IMR-90 (cell line): ENCODE measurements at regions not wholly inside any gene's neighbourhood (a gene's known extent, or its start where the extent isn't known, plus 50 kb on each side); places are given as distances from the start of the nearest gene placed in this dataset.

ENCODE experiments used
- ATAC-seq: fragments of 200-7000 bp; cut with Tn5 transposase; 2 replicates; pipeline ENCODE4 v1.9.1; 2020; ENCODE audit warnings: low read depth, mild to moderate bottlenecking, moderate library complexity
- BruUV-seq: library from RNA; stranded (reverse); fragments of 400-500 nt; replicated peaks from 2 replicates; lab custom pipeline; 2021; lab: Mats Ljungman, UMichigan
- CTCF ChIA-PET: fragments of 300-600 bp; formaldehyde crosslinking; extraction: SDS; loops from one replicate; lab custom pipeline; 2021; ENCODE audit warnings: antibody characterized with exemption; lab: Yijun Ruan, JAX
- POLR2A ChIA-PET: fragments of 300-600 bp; sonication (Branson Sonifier 250); formaldehyde crosslinking; loops from one replicate; lab custom pipeline; 2022; ENCODE audit warnings: antibody characterized with exemption; ENCODE audit not compliant: unreplicated experiment; lab: Charles Lee
- DNase-seq: peaks from one replicate; pipeline ENCODE4 v3.0.0; 2013
- H2AFZ ChIP-seq: replicated peaks from 2 replicates; pipeline ENCODE3; 2013; ENCODE audit warnings: low read length, mild to moderate bottlenecking; ENCODE audit not compliant: poor library complexity
- H2AK5ac ChIP-seq: 2 replicates; pipeline ENCODE4 v1.6.1; 2013; ENCODE audit warnings: low read depth, low read length, inconsistent platforms
- H2AK9ac ChIP-seq: replicated peaks from 2 replicates; pipeline ENCODE3; 2013; ENCODE audit warnings: mild to moderate bottlenecking, low read depth, low read length, moderate library complexity; ENCODE audit not compliant: poor library complexity
- H2BK120ac ChIP-seq: 2 replicates; pipeline ENCODE4 v1.6.1; 2013; ENCODE audit warnings: low read depth, low read length, inconsistent platforms
- H2BK15ac ChIP-seq: 3 replicates; pipeline ENCODE4 v1.6.1; 2013; ENCODE audit warnings: low read depth, low read length, inconsistent platforms
- H2BK20ac ChIP-seq: 2 replicates; pipeline ENCODE4 v1.6.1; 2013; ENCODE audit warnings: low read depth, mild to moderate bottlenecking, inconsistent platforms, low read length, moderate library complexity
- H2BK5ac ChIP-seq: 2 replicates; pipeline ENCODE4 v1.6.1; 2013; ENCODE audit warnings: mild to moderate bottlenecking, low read depth, low read length, inconsistent platforms; ENCODE audit not compliant: poor library complexity, severe bottlenecking
- H3K14ac ChIP-seq: replicated peaks from 2 replicates; pipeline ENCODE4 v1.6.1; 2013; ENCODE audit warnings: low read depth, low read length, inconsistent platforms
- H3K18ac ChIP-seq: 2 replicates; pipeline ENCODE4 v1.6.1; 2013; ENCODE audit warnings: low read depth, low read length, control low read depth
- H3K23ac ChIP-seq: 2 replicates; pipeline ENCODE4 v1.6.1; 2013; ENCODE audit warnings: low read depth, low read length, inconsistent platforms
- H3K27ac ChIP-seq: 2 replicates; pipeline ENCODE4 v1.5.1; 2013; ENCODE audit warnings: mild to moderate bottlenecking, control low read depth, low read length; ENCODE audit not compliant: insufficient read depth
- H3K27me3 ChIP-seq: 2 replicates; pipeline ENCODE4 v1.6.1; 2013; ENCODE audit warnings: low read length; ENCODE audit not compliant: control insufficient read depth, insufficient read depth
- H3K36me3 ChIP-seq: 2 replicates; pipeline ENCODE4 v1.6.1; 2013; ENCODE audit warnings: low read length, mixed read lengths; ENCODE audit not compliant: control insufficient read depth, insufficient read depth
- H3K4ac ChIP-seq: 2 replicates; pipeline ENCODE4 v1.6.1; 2013; ENCODE audit warnings: low read depth, low read length, inconsistent platforms
- H3K4me1 ChIP-seq: 2 replicates; pipeline ENCODE4 v1.6.1; 2013; ENCODE audit warnings: low read length, mixed read lengths; ENCODE audit not compliant: control insufficient read depth, insufficient read depth
- H3K4me2 ChIP-seq: 2 replicates; pipeline ENCODE4 v1.6.1; 2013; ENCODE audit warnings: low read depth, mild to moderate bottlenecking, control low read depth, low read length, moderate library complexity
- H3K4me3 ChIP-seq: 2 replicates; pipeline ENCODE4 v1.5.1; 2013; ENCODE audit warnings: low read depth, mild to moderate bottlenecking, control low read depth, low read length, moderate library complexity; ENCODE audit not compliant: insufficient read depth
- H3K56ac ChIP-seq: 2 replicates; pipeline ENCODE4 v1.6.1; 2013; ENCODE audit warnings: low read length, inconsistent platforms; ENCODE audit not compliant: insufficient read depth; ENCODE audit errors: extremely low read depth
- H3K79me1 ChIP-seq, 2 experiments: 2 replicates each; pipeline ENCODE4 v1.6.1; 2013; ENCODE audit warnings: low read length in 2 of 2, inconsistent platforms in 1 of 2, low read depth in 1 of 2
- H3K9ac ChIP-seq: 2 replicates; pipeline ENCODE4 v1.6.1; 2013; ENCODE audit warnings: low read depth, low read length, control low read depth
- H3K9me1 ChIP-seq: 2 replicates; pipeline ENCODE4 v1.6.1; 2013; ENCODE audit warnings: low read length, inconsistent platforms; ENCODE audit not compliant: insufficient read depth
- H3K9me3 ChIP-seq: 2 replicates; pipeline ENCODE4 v1.6.1; 2013; ENCODE audit warnings: low read length; ENCODE audit not compliant: control insufficient read depth, insufficient read depth
- H4K20me1 ChIP-seq: 2 replicates; pipeline ENCODE4 v1.6.1; 2013; ENCODE audit warnings: low read length, inconsistent platforms; ENCODE audit not compliant: insufficient read depth
- H4K5ac ChIP-seq: 2 replicates; pipeline ENCODE4 v1.6.1; 2013; ENCODE audit warnings: mild to moderate bottlenecking, low read depth, low read length, control low read depth
- H4K8ac ChIP-seq, 2 experiments: 2 replicates each; pipeline ENCODE4 v1.6.1; 2013; ENCODE audit warnings: low read depth in 2 of 2, low read length in 2 of 2, control low read depth in 1 of 2, inconsistent platforms in 1 of 2
- H4K91ac ChIP-seq: 2 replicates; pipeline ENCODE4 v1.6.1; 2013; ENCODE audit warnings: low read depth, low read length, inconsistent platforms; ENCODE audit not compliant: insufficient read depth
- MAFK ChIP-seq: IDR thresholded peaks from 2 replicates; pipeline ENCODE4 v1.6.1; 2012; ENCODE audit warnings: low read depth, low read length, improper control_type of control experiment
- MXI1 ChIP-seq: IDR thresholded peaks from 2 replicates; pipeline ENCODE4 v1.6.1; 2012; ENCODE audit warnings: low read depth, mild to moderate bottlenecking, low read length, moderate library complexity, borderline replicate concordance
- RFX5 ChIP-seq: IDR thresholded peaks from 2 replicates; pipeline ENCODE4 v1.8.0; 2012; ENCODE audit warnings: low read depth, mild to moderate bottlenecking, low read length, moderate library complexity
- SMC3 ChIP-seq: fragments of 150-350 bp; IDR thresholded peaks from 2 replicates; pipeline ENCODE4 v1.6.1; 2016; ENCODE audit warnings: low read depth, mild to moderate bottlenecking, antibody characterized with exemption, low read length, moderate library complexity
- WGBS, 2 experiments: methylation state at CpG; one replicate each; pipeline versions ENCODE4 v1.1.5 to v1.1.7; 2013; ENCODE audit warnings: missing lambda C conversion rate in 2 of 2; ENCODE audit not compliant: insufficient read length in 1 of 2; ENCODE audit errors: extremely low coverage in 2 of 2; 5-methylcytosine and 5-hydroxymethylcytosine counted together
- dilution Hi-C: fragments of 300-500 bp; cut with HindIII; formaldehyde crosslinking; loops from one replicate; pipeline ENCODE4 v1.14.3; 2018; ENCODE audit warnings: low sequenced_read_pairs; ENCODE audit not compliant: unreplicated experiment
- in situ Hi-C: fragments of 300-500 bp; cut with MboI; formaldehyde crosslinking; loops from 3 replicates; pipeline ENCODE4 v1.14.3; 2019; ENCODE audit warnings: low sequenced_read_pairs, inconsistent platforms, mixed read lengths
- intact Hi-C: fragments of 100-400 bp; cut with micrococcal nuclease; formaldehyde crosslinking; loops from 2 replicates; pipeline ENCODE4 v1.10.0; 2022
- TF ChIP-seq, protein P1 (sequence below): fragments of 150-350 bp; IDR thresholded peaks from 2 replicates; pipeline ENCODE4 v1.6.1; 2017; ENCODE audit warnings: mild to moderate bottlenecking, antibody characterized with exemption, low read length, low read depth

GRCh38 chr5:61824396-61824795, 481.6 kb upstream of the KIF2A start:
- H3K14ac ChIP-seq, result no peak overlapping the region
- H4K8ac ChIP-seq, result no peak overlapping the region
- TF ChIP-seq MAFK (no peak), SMC3 (no peak), RFX5 (no peak), MXI1 (no peak)
- TF ChIP-seq, protein P1, sequence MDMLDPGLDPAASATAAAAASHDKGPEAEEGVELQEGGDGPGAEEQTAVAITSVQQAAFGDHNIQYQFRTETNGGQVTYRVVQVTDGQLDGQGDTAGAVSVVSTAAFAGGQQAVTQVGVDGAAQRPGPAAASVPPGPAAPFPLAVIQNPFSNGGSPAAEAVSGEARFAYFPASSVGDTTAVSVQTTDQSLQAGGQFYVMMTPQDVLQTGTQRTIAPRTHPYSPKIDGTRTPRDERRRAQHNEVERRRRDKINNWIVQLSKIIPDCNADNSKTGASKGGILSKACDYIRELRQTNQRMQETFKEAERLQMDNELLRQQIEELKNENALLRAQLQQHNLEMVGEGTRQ, result no peak
- no peak overlapping the region for H3K4me3 ChIP-seq
- H3K9ac ChIP-seq, result no peak overlapping the region
- H3K23ac ChIP-seq, result no peak overlapping the region
- ChIA-PET CTCF (no interaction called here), POLR2A (no interaction called here)
- no peak overlapping the region for H4K91ac ChIP-seq
- no peak overlapping the region for H2AK5ac ChIP-seq
- ATAC-seq (no peak), DNase-seq (no peak)
- no peak overlapping the region for H3K56ac ChIP-seq
- no peak overlapping the region for H3K4ac ChIP-seq
- H3K27me3 ChIP-seq, result no peaks in the 10 kb centered on the region; the same call in 1 of the 2 replicates
- no peak overlapping the region for H2BK5ac ChIP-seq
- H3K9me1 ChIP-seq, result no peaks in the 10 kb centered on the region
- H3K9me3 ChIP-seq, result no peaks in the 10 kb centered on the region
- no peaks in the 10 kb centered on the region for H3K79me1 ChIP-seq
- H4K20me1 ChIP-seq, result no peaks in the 10 kb centered on the region
- no peak overlapping the region for H2BK15ac ChIP-seq
- BruUV-seq, result no TSS peak
- H2AFZ ChIP-seq, result no peak overlapping the region
- H3K4me1 ChIP-seq, result no peaks in the 10 kb centered on the region
- no peaks in the 10 kb centered on the region for H3K36me3 ChIP-seq
- H2BK120ac ChIP-seq, result no peak overlapping the region
- in situ Hi-C loops, result loop anchor here (25.0 kb wide), 1 partner anchor 487 kb away; the partner anchor contains the start of gene ZSWIM6
- H2AK9ac ChIP-seq, result no peak overlapping the region
- H2BK20ac ChIP-seq, result no peak overlapping the region
- no peak overlapping the region for H3K27ac ChIP-seq
- H3K18ac ChIP-seq, result no peak overlapping the region
- no peak overlapping the region for H3K4me2 ChIP-seq
- intact Hi-C loops, result no loop called here
- dilution Hi-C loops, result no loop called here
- WGBS, 2 experiments, result 63% methylated on average over 3 of the region's 4 CpGs; no CpG with 5 or more reads in 1 of the 2 experiments
- H4K5ac ChIP-seq, result no peak overlapping the region
